ENCODE measurements at regions not wholly inside any gene's neighbourhood (a gene's known extent, or its start where the extent isn't known, plus 50 kb on each side); places are given as distances from the start of the nearest gene placed in this dataset.

DNA sequence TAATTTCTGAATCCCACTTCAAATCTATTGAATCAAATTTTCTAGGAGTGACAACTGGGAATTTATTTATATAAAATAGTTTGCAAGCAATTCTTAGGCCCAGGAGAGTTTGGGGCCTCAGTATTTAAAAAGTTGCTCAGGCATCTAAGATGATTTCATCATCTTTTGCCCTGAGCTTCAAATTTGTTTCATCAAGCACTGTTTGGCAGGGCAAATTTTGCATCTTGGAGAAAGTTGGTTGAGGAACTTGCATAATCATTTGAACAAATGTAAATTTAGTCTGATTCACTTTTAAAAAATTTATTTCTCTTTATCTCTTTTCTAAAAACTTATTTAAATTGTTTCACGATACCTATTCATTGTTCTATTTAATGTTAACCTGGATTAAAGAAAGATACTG lies 702.8 kb downstream of the SI start:
- no peak overlapping the region for H3K4me3 ChIP-seq (replicated peaks; ENCODE audit: low read depth, low read length)
- TF ChIP-seq, protein P1, sequence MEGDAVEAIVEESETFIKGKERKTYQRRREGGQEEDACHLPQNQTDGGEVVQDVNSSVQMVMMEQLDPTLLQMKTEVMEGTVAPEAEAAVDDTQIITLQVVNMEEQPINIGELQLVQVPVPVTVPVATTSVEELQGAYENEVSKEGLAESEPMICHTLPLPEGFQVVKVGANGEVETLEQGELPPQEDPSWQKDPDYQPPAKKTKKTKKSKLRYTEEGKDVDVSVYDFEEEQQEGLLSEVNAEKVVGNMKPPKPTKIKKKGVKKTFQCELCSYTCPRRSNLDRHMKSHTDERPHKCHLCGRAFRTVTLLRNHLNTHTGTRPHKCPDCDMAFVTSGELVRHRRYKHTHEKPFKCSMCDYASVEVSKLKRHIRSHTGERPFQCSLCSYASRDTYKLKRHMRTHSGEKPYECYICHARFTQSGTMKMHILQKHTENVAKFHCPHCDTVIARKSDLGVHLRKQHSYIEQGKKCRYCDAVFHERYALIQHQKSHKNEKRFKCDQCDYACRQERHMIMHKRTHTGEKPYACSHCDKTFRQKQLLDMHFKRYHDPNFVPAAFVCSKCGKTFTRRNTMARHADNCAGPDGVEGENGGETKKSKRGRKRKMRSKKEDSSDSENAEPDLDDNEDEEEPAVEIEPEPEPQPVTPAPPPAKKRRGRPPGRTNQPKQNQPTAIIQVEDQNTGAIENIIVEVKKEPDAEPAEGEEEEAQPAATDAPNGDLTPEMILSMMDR (IDR thresholded peaks at IDR 0.05; ENCODE audit: low read depth, low read length, missing control alignments): no peak
- no peak for DNase-seq (ENCODE audit: extremely low read depth, low read depth)

DNA sequence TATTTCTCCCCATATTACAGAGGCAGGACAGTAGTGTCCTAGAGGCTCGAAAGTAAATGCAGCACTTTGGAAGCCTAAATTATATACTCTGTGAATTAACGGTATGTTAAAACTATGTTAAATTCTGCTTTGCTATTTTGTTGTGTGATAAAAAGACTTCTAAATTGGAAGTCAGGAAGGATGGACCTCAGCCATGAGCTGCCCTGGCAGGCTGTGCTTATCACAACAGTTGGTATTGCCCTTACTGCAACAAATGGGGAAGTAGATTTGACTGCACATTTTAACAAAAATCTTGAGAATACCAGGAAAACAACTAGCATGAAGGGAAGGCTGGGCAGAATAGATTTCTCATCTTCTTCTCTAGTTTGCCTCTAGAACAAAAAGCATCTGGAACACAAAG lies 706.6 kb downstream of the SI start:
- TF ChIP-seq, protein P1 (IDR thresholded peaks at IDR 0.05; ENCODE audit: low read depth, low read length, missing control alignments): no peak
- DNase-seq (ENCODE audit: extremely low read depth, low read depth): no peak
- H3K4me3 ChIP-seq (replicated peaks; ENCODE audit: low read depth, low read length): no peak overlapping the region

DNA sequence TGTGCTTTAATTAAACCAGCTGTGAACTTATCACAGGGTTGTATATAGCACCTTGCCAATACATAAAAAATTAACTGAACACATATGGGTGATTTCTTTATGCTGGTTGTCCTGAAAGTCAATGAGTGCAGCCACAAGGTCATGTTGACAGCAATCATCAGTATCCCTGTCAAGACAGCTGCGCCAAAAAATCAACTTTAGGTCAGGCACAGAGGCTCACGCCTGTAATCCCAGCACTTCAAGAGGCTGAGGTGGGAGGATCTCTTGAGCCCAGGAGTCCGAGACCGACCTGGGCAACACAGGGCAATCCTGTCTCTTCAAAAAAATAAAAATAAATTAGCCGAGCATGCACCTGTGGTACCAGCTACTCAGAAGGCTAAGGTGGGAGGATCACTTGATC lies 707.3 kb downstream of the SI start:
- no peak overlapping the region for H3K4me3 ChIP-seq (replicated peaks; ENCODE audit: low read depth, low read length)
- DNase-seq (ENCODE audit: extremely low read depth, low read depth): no peak
- TF ChIP-seq, protein P1 (IDR thresholded peaks at IDR 0.05; ENCODE audit: low read depth, low read length, missing control alignments): no peak

DNA sequence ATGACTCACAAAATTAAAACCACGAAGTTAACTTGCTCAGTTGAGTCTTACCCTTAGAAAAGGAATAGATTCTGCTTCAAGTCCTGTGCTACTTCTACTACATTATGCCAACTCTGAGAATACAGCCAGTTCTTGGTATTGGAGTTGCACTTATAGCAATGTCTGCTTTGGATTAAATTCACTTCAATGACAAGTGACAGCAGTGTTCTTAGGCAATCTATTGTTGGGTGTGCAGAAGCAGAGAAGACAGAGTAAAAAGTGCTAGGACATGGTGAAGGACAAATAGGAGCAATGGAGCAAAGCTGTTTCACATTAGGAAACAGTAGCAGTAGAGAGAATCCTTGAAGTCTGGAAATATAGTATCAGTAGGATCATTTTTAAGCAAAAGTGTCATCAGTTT lies 713.1 kb downstream of the SI start:
- no peak for DNase-seq (ENCODE audit: extremely low read depth, low read depth)
- TF ChIP-seq, protein P1 (IDR thresholded peaks at IDR 0.05; ENCODE audit: low read depth, low read length, missing control alignments): no peak

DNA sequence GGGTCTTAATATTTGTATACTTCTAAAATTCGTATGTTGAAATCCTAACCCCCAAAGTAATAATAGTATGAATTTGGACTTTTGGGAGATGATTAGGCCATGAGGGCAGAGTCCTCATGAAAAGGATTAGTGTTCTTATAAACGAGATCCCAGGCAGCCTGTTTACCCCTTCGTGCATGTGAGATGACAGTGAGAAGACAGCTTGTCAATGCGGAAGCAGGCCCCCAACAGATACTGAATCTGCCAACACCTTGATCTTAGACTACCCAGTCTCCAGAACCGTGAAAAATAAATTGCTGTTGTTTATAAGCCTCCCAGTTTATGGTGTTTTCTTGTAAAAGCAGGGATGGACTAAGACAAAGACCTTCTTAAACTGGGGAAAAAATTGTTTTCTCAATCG lies 714.2 kb downstream of the SI start:
- TF ChIP-seq, protein P1 (IDR thresholded peaks at IDR 0.05; ENCODE audit: low read depth, low read length, missing control alignments): no peak
- no peak for DNase-seq (ENCODE audit: extremely low read depth, low read depth)
- no peak overlapping the region for H3K4me3 ChIP-seq (replicated peaks; ENCODE audit: low read depth, low read length)

More for the DNA sequence above, 713.1 kb downstream of the SI start:
- H3K4me3 ChIP-seq (replicated peaks; ENCODE audit: low read depth, low read length): no peak overlapping the region

DNA sequence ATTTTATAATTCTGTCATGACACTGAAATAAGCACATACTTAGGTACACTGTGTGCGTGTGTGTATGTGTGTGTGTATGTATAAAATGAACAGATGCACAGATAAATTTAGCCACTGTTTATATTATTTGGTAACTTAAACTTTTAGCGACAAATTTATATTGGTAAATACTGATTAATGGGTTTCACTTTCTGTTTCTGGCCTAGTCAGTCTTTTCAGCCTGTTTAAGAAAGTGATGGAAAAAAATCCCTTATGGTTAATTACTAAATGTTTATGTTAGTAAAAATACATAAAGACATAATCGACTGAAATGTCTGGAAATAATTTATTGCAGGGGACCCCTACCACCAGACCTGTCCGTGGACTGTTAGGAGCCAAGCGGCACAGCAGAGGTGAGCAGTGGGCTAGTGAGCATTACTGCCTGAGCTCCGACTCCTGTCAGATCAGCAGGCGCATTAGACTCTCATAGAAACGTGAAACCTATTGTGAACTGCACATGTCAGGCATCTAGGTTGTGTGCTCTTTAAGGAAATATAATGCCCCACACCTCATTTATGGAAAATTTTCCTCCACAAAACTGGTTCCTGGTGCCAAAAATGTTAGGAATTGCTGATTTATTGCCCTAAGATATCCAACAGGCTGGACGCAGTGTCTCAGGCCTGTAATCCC lies 717.4 kb downstream of the SI start:
- DNase-seq (ENCODE audit: extremely low read depth, low read depth): no peak
- H3K4me3 ChIP-seq (replicated peaks; ENCODE audit: low read depth, low read length): no peak overlapping the region
- TF ChIP-seq, protein P1 (IDR thresholded peaks at IDR 0.05; ENCODE audit: low read depth, low read length, missing control alignments): no peak

DNA sequence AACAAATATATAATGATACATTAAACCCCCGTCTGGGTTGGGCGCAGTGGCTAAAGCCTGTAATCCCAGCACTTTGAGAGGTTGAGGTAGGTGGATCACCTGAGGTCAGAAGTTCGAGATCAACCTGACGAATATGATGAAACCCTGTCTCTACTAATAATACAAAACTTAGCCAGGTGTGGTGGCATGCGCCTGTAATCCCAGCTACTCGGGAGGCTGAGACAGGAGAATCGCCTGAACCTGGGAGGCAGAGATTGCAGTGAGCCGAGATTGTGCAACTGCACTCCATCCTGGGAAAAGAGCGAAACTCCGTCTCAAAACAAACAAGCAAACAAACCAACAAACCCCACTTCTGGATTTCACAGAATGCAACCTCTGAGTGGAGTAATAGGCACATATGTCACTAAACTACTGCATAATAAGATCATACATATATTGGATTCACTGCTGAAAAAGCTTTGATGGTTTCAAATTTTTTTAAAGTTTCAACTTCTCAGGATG lies 718.2 kb downstream of the SI start:
- TF ChIP-seq, protein P1 (IDR thresholded peaks at IDR 0.05; ENCODE audit: low read depth, low read length, missing control alignments): no peak
- no peak overlapping the region for H3K4me3 ChIP-seq (replicated peaks; ENCODE audit: low read depth, low read length)
- no peak for DNase-seq (ENCODE audit: extremely low read depth, low read depth)

All from HFF-Myc (cell line).